ENCODE measurements at regions not wholly inside any gene's neighbourhood (a gene's known extent, or its start where the extent isn't known, plus 50 kb on each side); places are given as distances from the start of the nearest gene placed in this dataset.

DNA sequence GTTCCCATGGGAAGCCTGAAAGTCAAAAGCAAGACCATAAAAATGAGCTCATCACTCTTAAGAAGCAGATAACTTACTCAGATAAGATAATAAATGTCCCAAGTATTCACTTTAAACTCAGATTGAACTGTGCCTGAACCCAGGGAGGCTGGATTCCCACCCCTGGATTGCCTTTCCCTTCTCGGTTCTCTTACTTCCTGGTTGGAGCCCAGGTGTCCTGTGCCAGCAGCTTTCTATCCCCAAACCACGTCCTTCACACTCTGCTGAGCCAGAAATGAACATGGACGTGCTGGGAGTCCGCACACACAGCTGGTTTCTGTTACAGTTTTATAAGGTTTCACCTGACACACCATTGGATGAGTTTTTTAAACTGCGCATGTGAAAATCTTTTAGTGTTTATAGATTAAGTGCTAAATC lies 636.2 kb upstream of the IGFBP3 start:
- DNase-seq (ENCODE audit: extremely low read depth in 1 of 2, low read depth in 1 of 2) = no peak

DNA sequence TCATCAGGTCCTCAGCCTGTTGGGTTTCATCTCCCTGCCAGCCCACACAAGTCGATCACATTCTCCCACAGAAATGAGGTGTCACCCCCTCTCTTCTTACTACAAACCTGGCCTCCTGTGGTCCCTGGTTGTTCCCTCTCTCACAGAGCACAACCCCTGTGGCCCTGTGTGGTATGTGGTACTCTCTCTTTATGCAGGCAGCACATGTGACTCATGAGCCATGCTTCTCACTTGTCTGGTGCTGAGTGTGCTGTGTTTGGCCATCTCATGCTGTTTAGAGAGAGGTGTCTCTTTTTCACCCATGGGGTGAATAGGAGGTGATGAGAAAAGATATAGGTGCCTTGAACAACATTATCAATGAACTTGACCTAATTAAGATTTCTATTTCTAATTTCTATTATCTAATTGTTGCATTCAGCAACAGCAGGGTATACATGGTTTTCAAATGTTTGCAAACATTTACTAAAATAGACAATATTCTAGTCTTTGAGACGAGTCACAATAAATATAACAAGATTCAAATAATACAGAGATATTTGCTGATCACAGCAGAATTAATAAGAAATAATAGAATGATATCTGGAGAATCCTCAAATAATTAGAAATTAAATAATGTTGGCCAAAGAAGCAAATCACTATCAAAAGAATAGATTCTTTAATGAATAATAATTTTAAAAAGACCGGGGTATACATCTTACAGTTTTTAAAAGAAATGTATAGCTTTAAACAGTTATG lies 633.8 kb upstream of the IGFBP3 start:
- no peak for DNase-seq (ENCODE audit: extremely low read depth in 1 of 2, low read depth in 1 of 2)

DNA sequence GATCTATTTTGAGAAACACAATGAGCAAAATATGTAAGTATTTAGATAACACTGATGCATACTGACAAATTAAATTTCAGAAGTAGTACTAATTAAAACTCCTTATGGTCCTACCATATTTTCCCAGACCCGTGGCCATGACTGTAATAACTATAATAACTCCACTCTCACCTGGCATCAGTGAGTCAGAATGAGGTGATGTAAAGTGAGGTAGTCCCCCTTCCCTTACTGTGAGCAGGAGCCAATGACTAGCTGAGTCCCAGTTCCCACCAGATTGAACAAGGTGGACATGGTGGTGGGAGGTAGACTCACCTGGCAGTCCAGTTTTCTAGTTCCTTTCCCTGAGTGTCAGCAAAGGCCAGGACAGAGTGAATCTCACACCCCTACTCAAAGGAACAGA lies 630.5 kb upstream of the IGFBP3 start:
- no peak for DNase-seq (ENCODE audit: extremely low read depth in 1 of 2, low read depth in 1 of 2)

- DNase-seq (ENCODE audit: extremely low read depth in 1 of 2, low read depth in 1 of 2) = no peak
Measured at GRCh38 chr7:46550864-46551263, 629.8 kb upstream of the IGFBP3 start.

DNA sequence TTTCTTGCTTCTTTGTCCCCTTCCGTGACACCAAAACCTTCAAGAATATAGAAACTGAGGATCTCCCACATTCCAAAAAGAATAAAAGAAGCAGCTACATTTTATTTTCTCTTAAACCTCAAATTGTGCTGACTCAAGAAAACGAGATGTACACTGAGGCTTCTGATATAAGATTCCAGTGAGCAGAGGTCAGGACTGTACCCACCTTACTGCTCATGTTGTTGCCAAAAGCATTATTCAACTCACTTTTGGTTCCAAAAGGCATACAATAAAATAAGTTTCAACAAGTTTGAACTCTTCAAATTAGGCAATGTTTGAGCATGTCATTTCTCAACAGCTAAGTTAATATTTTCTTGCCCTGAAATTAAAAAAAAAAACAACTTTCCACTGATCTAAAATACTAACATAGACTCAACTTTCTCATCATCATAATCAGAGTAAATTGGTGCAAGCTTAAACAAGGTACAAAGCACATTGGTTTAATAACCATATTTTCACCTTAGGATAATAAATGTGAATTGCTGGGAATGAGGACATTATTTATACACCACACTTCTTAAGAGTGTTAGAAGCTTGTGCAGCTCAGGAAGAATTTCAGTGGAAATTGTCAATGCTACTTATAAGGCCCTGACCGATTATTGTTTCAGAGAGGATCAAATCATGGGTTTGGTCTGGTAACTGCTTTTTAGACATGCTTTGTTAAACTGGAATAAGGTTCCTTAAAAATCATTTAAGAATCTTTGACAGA lies 629.0 kb upstream of the IGFBP3 start:
- DNase-seq (ENCODE audit: extremely low read depth in 1 of 2, low read depth in 1 of 2) = no peak

DNA sequence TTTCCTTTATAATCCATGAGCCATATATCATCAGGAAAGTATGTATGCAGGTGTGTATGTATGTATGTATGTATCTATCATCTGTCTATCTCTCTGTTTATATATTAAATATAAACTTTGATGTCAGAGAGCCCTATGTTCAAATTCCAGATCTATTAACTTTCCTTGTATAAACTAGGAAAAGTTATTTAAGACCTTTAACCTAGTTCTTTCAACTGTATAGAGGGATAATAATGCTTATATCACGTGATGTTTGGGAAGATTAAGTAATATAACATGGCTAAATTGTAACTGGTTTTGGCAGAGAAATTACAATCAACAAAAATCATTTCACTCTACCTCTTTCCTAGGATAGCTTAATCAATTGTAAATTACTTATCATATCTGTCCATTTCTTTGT lies 628.3 kb upstream of the IGFBP3 start:
- DNase-seq (ENCODE audit: extremely low read depth in 1 of 2, low read depth in 1 of 2) = no peak

- DNase-seq (ENCODE audit: extremely low read depth in 1 of 2, low read depth in 1 of 2) = no peak
Measured at GRCh38 chr7:46547044-46547443, 626.0 kb upstream of the IGFBP3 start.

GRCh38 chr7:46545790-46546189 lies 624.7 kb upstream of the IGFBP3 start:
- DNase-seq (ENCODE audit: extremely low read depth in 1 of 2, low read depth in 1 of 2) = no peak

- DNase-seq (ENCODE audit: extremely low read depth in 1 of 2, low read depth in 1 of 2) = no peak
Measured at GRCh38 chr7:46544396-46545008, 623.4 kb upstream of the IGFBP3 start.

GRCh38 chr7:46542076-46542475 lies 621.0 kb upstream of the IGFBP3 start:
- DNase-seq (ENCODE audit: extremely low read depth in 1 of 2, low read depth in 1 of 2) = no peak

GRCh38 chr7:46539892-46540483 lies 618.9 kb upstream of the IGFBP3 start:
- no peak for DNase-seq (ENCODE audit: extremely low read depth in 1 of 2, low read depth in 1 of 2)

DNA sequence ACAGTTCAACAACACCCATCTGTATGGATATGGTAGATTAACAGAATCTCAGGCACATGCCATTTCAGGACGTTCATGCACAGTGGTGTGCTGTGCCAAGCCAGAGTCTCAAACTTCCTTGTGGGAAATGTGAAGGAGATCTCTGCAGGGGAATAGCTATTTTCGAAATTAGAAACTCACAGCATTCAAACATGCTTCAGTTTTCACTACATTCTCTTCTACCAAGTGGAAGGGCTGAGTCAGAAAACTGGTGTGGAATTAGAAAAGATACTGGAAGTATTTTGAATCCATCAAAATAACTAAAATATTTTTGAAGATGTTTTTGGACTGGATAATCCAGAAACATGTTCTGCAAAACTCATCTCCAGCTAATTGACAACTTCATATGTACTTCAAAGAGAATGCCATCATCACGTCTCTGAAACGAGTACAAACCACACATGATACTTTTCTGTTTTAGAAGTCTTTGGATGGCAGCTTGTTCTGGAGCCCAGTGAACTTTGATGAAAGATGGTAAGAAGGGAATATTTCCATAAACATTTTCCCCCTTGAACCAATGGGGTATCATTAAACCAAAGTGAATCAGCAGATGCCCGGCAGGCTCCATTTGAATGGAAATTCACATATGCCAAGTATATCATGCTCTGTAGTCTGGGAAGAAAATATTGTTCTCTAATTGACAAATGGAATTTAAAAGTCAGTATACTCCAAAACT lies 616.3 kb upstream of the IGFBP3 start:
- no peak for DNase-seq (ENCODE audit: extremely low read depth in 1 of 2, low read depth in 1 of 2)

DNA sequence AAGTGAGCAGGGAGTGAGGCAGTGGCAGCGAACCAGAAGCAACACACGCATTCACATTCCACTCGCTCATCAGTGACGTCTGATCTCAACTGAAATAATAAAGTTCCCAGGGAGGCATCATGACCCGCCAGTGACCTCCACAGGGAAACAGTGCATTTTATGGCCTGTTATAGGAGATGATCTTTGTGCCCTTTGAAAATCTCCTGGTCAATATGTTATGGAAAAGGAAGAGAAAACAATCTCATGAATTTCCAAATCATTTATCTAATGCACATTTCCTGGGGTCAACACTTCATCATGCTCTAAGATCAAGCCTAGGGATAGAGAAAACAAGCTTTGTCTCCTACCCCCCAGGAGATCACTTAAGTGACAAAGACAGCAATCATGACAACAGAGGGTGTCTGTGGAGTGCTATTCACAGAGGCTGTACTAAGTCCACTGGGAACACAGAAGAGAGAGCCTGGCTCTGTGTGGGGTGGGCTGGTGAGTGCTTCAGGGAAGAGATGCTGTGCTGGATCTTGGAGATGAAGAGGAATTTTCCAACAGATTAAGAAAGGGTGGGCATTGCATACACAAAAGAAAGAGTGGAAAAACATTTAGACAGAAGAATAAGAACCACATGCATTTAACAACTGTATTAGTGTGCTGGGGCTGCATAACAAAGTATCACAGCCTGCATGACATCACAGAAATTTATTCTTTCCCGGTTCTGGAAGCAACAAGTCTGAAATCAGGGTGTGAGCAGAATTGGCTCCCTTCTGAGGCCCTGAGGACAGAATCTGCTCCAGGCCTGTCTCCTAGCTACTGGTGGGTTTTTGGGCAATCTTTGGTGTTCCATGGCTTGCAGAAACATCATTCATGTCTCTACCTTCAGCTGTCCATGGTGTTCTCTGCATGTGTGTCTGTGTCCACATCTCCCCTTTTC lies 613.9 kb upstream of the IGFBP3 start:
- DNase-seq (ENCODE audit: extremely low read depth in 1 of 2, low read depth in 1 of 2) = no peak

GRCh38 chr7:46533946-46534345 lies 612.9 kb upstream of the IGFBP3 start:
- no peak for DNase-seq (ENCODE audit: extremely low read depth in 1 of 2, low read depth in 1 of 2)

GRCh38 chr7:46532571-46532970 lies 611.5 kb upstream of the IGFBP3 start:
- no peak for DNase-seq (ENCODE audit: extremely low read depth in 1 of 2, low read depth in 1 of 2)

GRCh38 chr7:46530081-46530750 lies 609.1 kb upstream of the IGFBP3 start:
- DNase-seq (ENCODE audit: extremely low read depth in 1 of 2, low read depth in 1 of 2) = no peak

- DNase-seq (ENCODE audit: extremely low read depth in 1 of 2, low read depth in 1 of 2) = no peak
Measured at GRCh38 chr7:46527360-46527759, 606.3 kb upstream of the IGFBP3 start.

GRCh38 chr7:46525876-46526275 lies 604.8 kb upstream of the IGFBP3 start:
- no peak for DNase-seq (ENCODE audit: extremely low read depth in 1 of 2, low read depth in 1 of 2)

DNA sequence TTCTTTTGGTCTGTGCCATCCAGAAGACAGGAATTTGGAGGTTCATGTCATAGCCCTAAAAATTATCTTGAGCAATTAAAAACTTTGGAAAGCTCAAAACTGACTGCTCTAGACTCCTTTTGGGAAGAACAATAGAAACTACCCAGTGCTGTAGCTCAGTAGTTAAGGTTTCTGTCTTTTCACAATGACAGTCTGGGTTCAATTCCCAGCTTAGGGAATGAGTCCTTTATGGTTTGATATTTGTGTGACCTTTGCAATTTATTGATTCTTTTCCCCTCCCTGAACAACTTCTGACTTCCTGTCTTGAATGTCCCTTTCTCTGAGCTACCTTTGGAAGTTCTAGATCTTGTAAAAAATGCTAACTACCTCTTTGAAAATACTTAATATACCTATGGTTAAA lies 603.3 kb upstream of the IGFBP3 start:
- no peak for DNase-seq (ENCODE audit: extremely low read depth in 1 of 2, low read depth in 1 of 2)
